WTC11 (cell line): ENCODE measurements at regions not wholly inside any gene's neighbourhood (a gene's known extent, or its start where the extent isn't known, plus 50 kb on each side); places are given as distances from the start of the nearest gene placed in this dataset.

ENCODE experiments used
- CTCF ChIP-seq: fragments of 200-600 bp; IDR thresholded peaks from 2 replicates; pipeline ENCODE4 v1.8.0; 2022; ENCODE audit warnings: antibody characterized with exemption
- NFYB ChIP-seq: sonication (generic); formaldehyde crosslinking; conservative IDR thresholded peaks from 2 replicates; pipeline ENCODE4 v1.8.0; 2022; ENCODE audit warnings: low read depth, missing genetic modification reagents
- NR1H2 ChIP-seq: sonication (generic); formaldehyde crosslinking; IDR thresholded peaks from 2 replicates; pipeline ENCODE4 v1.9.0; 2021; ENCODE audit warnings: mild to moderate bottlenecking, moderate library complexity, missing genetic modification reagents
- SMAD4 ChIP-seq: sonication (generic); formaldehyde crosslinking; IDR thresholded peaks from 2 replicates; pipeline ENCODE4 v1.8.0; 2022; ENCODE audit warnings: mild to moderate bottlenecking, missing genetic modification reagents
- TEAD1 ChIP-seq: sonication (generic); formaldehyde crosslinking; IDR thresholded peaks from 2 replicates; pipeline ENCODE4 v1.8.0; 2022; ENCODE audit warnings: mild to moderate bottlenecking, missing genetic modification reagents
- ZBTB21 ChIP-seq: sonication (generic); formaldehyde crosslinking; IDR thresholded peaks from 2 replicates; pipeline ENCODE4 v1.8.1; 2023; ENCODE audit warnings: mild to moderate bottlenecking, missing genetic modification reagents, borderline replicate concordance
- ZNF416 ChIP-seq: fragments of 250-450 bp; sonication (Bioruptor Pico); IDR thresholded peaks from 2 replicates; pipeline ENCODE4 v1.9.0; 2021; ENCODE audit warnings: mild to moderate bottlenecking, inconsistent platforms
- ZNF532 ChIP-seq: fragments of 250-450 bp; sonication (Bioruptor Pico); IDR thresholded peaks from 2 replicates; pipeline ENCODE4 v1.9.0; 2021; ENCODE audit warnings: mild to moderate bottlenecking, borderline replicate concordance
- TF ChIP-seq, protein P1 (sequence below): sonication (generic); formaldehyde crosslinking; IDR thresholded peaks from 2 replicates; pipeline ENCODE4 v1.8.1; 2022; ENCODE audit warnings: mild to moderate bottlenecking, missing genetic modification reagents, moderate library complexity, borderline replicate concordance
- TF ChIP-seq, protein P2 (sequence below): sonication (generic); formaldehyde crosslinking; IDR thresholded peaks from 2 replicates; pipeline ENCODE4 v1.8.1; 2022; ENCODE audit warnings: low read depth, missing genetic modification reagents, borderline replicate concordance

GRCh38 chr7:114851406-114852061 is 70.4 kb upstream of the MDFIC start:
- no peak for TF ChIP-seq ZNF532 (CRISPR knock-in tag)
- no peak for TF ChIP-seq SMAD4 (CRISPR knock-in tag)
- no peak for TF ChIP-seq TEAD1
- no peak for TF ChIP-seq ZNF416 (CRISPR knock-in tag)
- no peak for TF ChIP-seq NFYB (CRISPR knock-in tag)
- TF ChIP-seq NR1H2 (CRISPR knock-in tag), result no peak
- TF ChIP-seq, protein P1, sequence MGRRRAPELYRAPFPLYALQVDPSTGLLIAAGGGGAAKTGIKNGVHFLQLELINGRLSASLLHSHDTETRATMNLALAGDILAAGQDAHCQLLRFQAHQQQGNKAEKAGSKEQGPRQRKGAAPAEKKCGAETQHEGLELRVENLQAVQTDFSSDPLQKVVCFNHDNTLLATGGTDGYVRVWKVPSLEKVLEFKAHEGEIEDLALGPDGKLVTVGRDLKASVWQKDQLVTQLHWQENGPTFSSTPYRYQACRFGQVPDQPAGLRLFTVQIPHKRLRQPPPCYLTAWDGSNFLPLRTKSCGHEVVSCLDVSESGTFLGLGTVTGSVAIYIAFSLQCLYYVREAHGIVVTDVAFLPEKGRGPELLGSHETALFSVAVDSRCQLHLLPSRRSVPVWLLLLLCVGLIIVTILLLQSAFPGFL (CRISPR knock-in tag), result no peak
- TF ChIP-seq, protein P2, sequence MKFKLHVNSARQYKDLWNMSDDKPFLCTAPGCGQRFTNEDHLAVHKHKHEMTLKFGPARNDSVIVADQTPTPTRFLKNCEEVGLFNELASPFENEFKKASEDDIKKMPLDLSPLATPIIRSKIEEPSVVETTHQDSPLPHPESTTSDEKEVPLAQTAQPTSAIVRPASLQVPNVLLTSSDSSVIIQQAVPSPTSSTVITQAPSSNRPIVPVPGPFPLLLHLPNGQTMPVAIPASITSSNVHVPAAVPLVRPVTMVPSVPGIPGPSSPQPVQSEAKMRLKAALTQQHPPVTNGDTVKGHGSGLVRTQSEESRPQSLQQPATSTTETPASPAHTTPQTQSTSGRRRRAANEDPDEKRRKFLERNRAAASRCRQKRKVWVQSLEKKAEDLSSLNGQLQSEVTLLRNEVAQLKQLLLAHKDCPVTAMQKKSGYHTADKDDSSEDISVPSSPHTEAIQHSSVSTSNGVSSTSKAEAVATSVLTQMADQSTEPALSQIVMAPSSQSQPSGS (CRISPR knock-in tag), result no peak
- no peak for TF ChIP-seq CTCF
- TF ChIP-seq ZBTB21 (CRISPR knock-in tag), result no peak
